Neural cell (in vitro differentiated cells): ENCODE measurements at regions not wholly inside any gene's neighbourhood (a gene's known extent, or its start where the extent isn't known, plus 50 kb on each side); places are given as distances from the start of the nearest gene placed in this dataset.

Experiments used
- H2AFZ ChIP-seq: fragments of 200-600, 300-800 bp; sonication (generic), shearing (Covaris generic); 2 replicates; pipeline ENCODE4 v1.6.0; 2014; ENCODE audit warnings: low read depth, mild to moderate bottlenecking, antibody characterized with exemption, low read length, moderate library complexity
- H3F3A ChIP-seq: fragments of 200-600 bp; shearing (Covaris generic); 2 replicates; pipeline ENCODE4 v1.6.1; 2016; ENCODE audit warnings: mild to moderate bottlenecking, moderate library complexity, mixed read lengths, antibody characterized with exemption, low read length; ENCODE audit not compliant: insufficient read depth, poor library complexity, severe bottlenecking
- H3K27ac ChIP-seq: fragments of 200-600, 300-800 bp; sonication (generic), shearing (Covaris generic); 2 replicates; pipeline ENCODE4 v1.5.1; 2014; ENCODE audit warnings: mild to moderate bottlenecking, low read length, moderate library complexity
- H3K27me3 ChIP-seq: fragments of 300-800, 200-600 bp; sonication (generic), shearing (Covaris generic); 2 replicates; pipeline ENCODE4 v1.6.0; 2014; ENCODE audit warnings: mild to moderate bottlenecking, low read depth, low read length, moderate library complexity; ENCODE audit not compliant: insufficient read depth
- H3K36me3 ChIP-seq: fragments of 300-800, 200-600 bp; sonication (generic), shearing (Covaris generic); 2 replicates; pipeline ENCODE4 v1.5.1; 2014; ENCODE audit warnings: mild to moderate bottlenecking, antibody characterized with exemption, low read length, moderate library complexity; ENCODE audit not compliant: insufficient read depth
- H3K4me2 ChIP-seq: fragments of 300-800, 200-600 bp; sonication (generic), shearing (Covaris generic); 2 replicates; pipeline ENCODE4 v1.6.0; 2014; ENCODE audit warnings: mild to moderate bottlenecking, low read length
- H3K4me3 ChIP-seq: fragments of 300-800, 200-600 bp; sonication (generic), shearing (Covaris generic); 2 replicates; pipeline ENCODE4 v1.5.1; 2014; ENCODE audit warnings: mild to moderate bottlenecking, low read length, moderate library complexity
- H3K79me2 ChIP-seq: fragments of 200-600 bp; shearing (Covaris generic); replicated peaks from 2 replicates; pipeline ENCODE4 v1.6.0; 2014; ENCODE audit warnings: mild to moderate bottlenecking, low read length, moderate library complexity; ENCODE audit not compliant: insufficient read depth
- H3K9ac ChIP-seq: fragments of 300-800, 200-600 bp; sonication (generic), shearing (Covaris generic); 2 replicates; pipeline ENCODE4 v1.6.1; 2016; ENCODE audit warnings: mild to moderate bottlenecking, low read length, mixed read lengths
- H3K9me2 ChIP-seq: fragments of 200-600 bp; shearing (Covaris generic); 2 replicates; pipeline ENCODE4 v1.6.1; 2016; ENCODE audit warnings: mild to moderate bottlenecking, low read length, mixed read lengths; ENCODE audit not compliant: insufficient read depth
- H3K9me3 ChIP-seq: fragments of 200-600, 300-800 bp; sonication (generic), shearing (Covaris generic); 2 replicates; pipeline ENCODE4 v1.6.1; 2016; ENCODE audit warnings: mild to moderate bottlenecking, mixed run types, low read length, moderate library complexity, mixed read lengths
- H4K20me1 ChIP-seq: fragments of 200-600 bp; shearing (Covaris generic); 2 replicates; pipeline ENCODE4 v1.6.1; 2016; ENCODE audit warnings: mild to moderate bottlenecking, mixed run types; ENCODE audit not compliant: insufficient read depth
- CTCF ChIP-seq: fragments of 450-650 bp; IDR thresholded peaks from 2 replicates; pipeline ENCODE4 v1.5.1; 2014; ENCODE audit warnings: antibody characterized with exemption, mild to moderate bottlenecking, moderate library complexity; ENCODE audit not compliant: poor library complexity, severe bottlenecking
- EP300 ChIP-seq: fragments of 450-650 bp; conservative IDR thresholded peaks from 2 replicates; pipeline ENCODE4 v1.6.1; 2014; ENCODE audit warnings: antibody characterized with exemption, mild to moderate bottlenecking, moderate library complexity; ENCODE audit not compliant: poor library complexity, severe bottlenecking
- EZH2 ChIP-seq: fragments of 200-600, 300-800 bp; shearing (Covaris generic), sonication (generic); IDR thresholded peaks from 2 replicates; pipeline ENCODE4 v1.6.1; 2014; ENCODE audit warnings: antibody characterized with exemption, low read length, borderline replicate concordance, mild to moderate bottlenecking; ENCODE audit not compliant: insufficient read depth, poor library complexity, severe bottlenecking
- MXI1 ChIP-seq: fragments of 450-650 bp; conservative IDR thresholded peaks from 2 replicates; pipeline ENCODE4 v1.6.1; 2014; ENCODE audit warnings: antibody characterized with exemption, mild to moderate bottlenecking; ENCODE audit not compliant: poor library complexity, severe bottlenecking
- POLR2AphosphoS5 ChIP-seq: IDR thresholded peaks from 2 replicates; pipeline ENCODE4 v1.6.1; 2012
- RAD21 ChIP-seq: fragments of 450-650 bp; conservative IDR thresholded peaks from 2 replicates; pipeline ENCODE4 v1.6.1; 2014; ENCODE audit warnings: antibody characterized with exemption, mild to moderate bottlenecking, moderate library complexity
- REST ChIP-seq: IDR thresholded peaks from 2 replicates; pipeline ENCODE4 v1.6.1; 2012; ENCODE audit warnings: borderline replicate concordance
- SMC3 ChIP-seq: fragments of 450-650 bp; conservative IDR thresholded peaks from 2 replicates; pipeline ENCODE4 v1.6.1; 2014; ENCODE audit warnings: antibody characterized with exemption, mild to moderate bottlenecking, moderate library complexity; ENCODE audit not compliant: poor library complexity
- TAF1 ChIP-seq: IDR thresholded peaks from 2 replicates; pipeline ENCODE4 v1.6.1; 2012; ENCODE audit warnings: low read depth

- no peak overlapping the region for H3K27ac ChIP-seq
- no peaks in the 10 kb centered on the region for H3K9me2 ChIP-seq
- TF ChIP-seq CTCF (no peak), SMC3 (no peak), EP300 (no peak), REST (no peak), EZH2 (no peak), TAF1 (no peak), POLR2AphosphoS5 (no peak), RAD21 (no peak), MXI1 (no peak)
- no peaks in the 10 kb centered on the region for H3K27me3 ChIP-seq
- H4K20me1 ChIP-seq, result no peaks in the 10 kb centered on the region
- no peaks in the 10 kb centered on the region for H3K36me3 ChIP-seq
- H3K4me3 ChIP-seq, result no peak overlapping the region
- no peaks in the 10 kb centered on the region for H3K79me2 ChIP-seq
- no peaks in the 10 kb centered on the region for H3K9me3 ChIP-seq
- no peaks in the 10 kb centered on the region for H3F3A ChIP-seq
- no peak overlapping the region for H2AFZ ChIP-seq
- H3K9ac ChIP-seq, result no peak overlapping the region
- no peak overlapping the region for H3K4me2 ChIP-seq
Measured at GRCh38 chr6:71103130-71103529, 146.3 kb upstream of the B3GAT2 start.

GRCh38 chr6:71103641-71104040 lies 146.8 kb upstream of the B3GAT2 start:
- H3K79me2 ChIP-seq, result no peaks in the 10 kb centered on the region
- no peaks in the 10 kb centered on the region for H4K20me1 ChIP-seq
- no peaks in the 10 kb centered on the region for H3K9me3 ChIP-seq
- no peaks in the 10 kb centered on the region for H3K9me2 ChIP-seq
- H3K36me3 ChIP-seq, result no peaks in the 10 kb centered on the region
- H3K27me3 ChIP-seq, result no peaks in the 10 kb centered on the region
- no peak overlapping the region for H3K27ac ChIP-seq
- no peak overlapping the region for H3K9ac ChIP-seq
- no peak overlapping the region for H3K4me2 ChIP-seq
- no peak overlapping the region for H3K4me3 ChIP-seq
- TF ChIP-seq TAF1 (no peak), EZH2 (no peak), CTCF (no peak), MXI1 (no peak), RAD21 (no peak), REST (no peak), EP300 (no peak), SMC3 (no peak), POLR2AphosphoS5 (no peak)
- H3F3A ChIP-seq, result no peaks in the 10 kb centered on the region
- no peak overlapping the region for H2AFZ ChIP-seq
